ENCODE measurements at regions not wholly inside any gene's neighbourhood (a gene's known extent, or its start where the extent isn't known, plus 50 kb on each side); places are given as distances from the start of the nearest gene placed in this dataset.

DNA sequence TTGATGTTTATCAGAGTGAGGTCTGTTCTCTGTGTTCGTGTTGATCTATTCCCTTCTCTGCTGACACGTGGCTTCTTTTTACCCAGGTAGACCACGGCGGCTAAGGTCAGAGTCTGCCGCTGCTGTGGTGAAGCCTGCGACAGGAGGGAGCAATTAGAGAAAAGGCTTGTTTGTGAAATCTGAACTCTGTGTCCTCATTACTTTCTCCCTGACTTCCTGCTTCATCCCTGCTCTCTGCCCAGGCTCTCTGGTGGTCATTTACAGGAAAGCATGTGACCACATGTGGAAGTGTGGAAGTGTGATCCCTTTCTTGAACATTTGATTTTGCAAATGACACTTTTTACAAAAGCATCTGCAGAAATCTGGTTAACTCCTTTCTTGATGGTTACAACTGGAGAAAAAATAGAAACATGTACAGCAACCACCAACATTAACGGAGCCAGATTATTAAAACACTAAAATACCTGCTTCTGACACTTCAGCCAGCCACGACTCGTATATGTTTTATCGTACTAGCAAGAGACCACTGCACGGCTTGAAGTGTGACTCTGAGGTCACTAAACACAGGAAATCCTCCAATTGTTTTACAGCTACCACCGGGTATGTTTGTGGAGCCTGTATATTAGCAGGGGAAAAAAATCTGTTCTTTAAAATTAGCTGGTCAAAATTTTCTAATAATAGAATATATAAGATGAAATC is 388.6 kb upstream of the TMPO start:
- H3K36me3 ChIP-seq: no peaks in the 10 kb centered on the region
- no peak for DNase-seq (ENCODE audit: low spot score in 2 of 2)
- H3K4me1 ChIP-seq: no peaks in the 10 kb centered on the region
- no peak overlapping the region for H3K27ac ChIP-seq
- no peaks in the 10 kb centered on the region for H3K27me3 ChIP-seq
- no peak overlapping the region for H3K4me3 ChIP-seq
- TF ChIP-seq, protein P1, sequence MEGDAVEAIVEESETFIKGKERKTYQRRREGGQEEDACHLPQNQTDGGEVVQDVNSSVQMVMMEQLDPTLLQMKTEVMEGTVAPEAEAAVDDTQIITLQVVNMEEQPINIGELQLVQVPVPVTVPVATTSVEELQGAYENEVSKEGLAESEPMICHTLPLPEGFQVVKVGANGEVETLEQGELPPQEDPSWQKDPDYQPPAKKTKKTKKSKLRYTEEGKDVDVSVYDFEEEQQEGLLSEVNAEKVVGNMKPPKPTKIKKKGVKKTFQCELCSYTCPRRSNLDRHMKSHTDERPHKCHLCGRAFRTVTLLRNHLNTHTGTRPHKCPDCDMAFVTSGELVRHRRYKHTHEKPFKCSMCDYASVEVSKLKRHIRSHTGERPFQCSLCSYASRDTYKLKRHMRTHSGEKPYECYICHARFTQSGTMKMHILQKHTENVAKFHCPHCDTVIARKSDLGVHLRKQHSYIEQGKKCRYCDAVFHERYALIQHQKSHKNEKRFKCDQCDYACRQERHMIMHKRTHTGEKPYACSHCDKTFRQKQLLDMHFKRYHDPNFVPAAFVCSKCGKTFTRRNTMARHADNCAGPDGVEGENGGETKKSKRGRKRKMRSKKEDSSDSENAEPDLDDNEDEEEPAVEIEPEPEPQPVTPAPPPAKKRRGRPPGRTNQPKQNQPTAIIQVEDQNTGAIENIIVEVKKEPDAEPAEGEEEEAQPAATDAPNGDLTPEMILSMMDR (IDR thresholded peaks at IDR 0.05): no peak
- no peaks in the 10 kb centered on the region for H3K9me3 ChIP-seq
- intact Hi-C loops (cut with DNase I): no loop called here

DNA sequence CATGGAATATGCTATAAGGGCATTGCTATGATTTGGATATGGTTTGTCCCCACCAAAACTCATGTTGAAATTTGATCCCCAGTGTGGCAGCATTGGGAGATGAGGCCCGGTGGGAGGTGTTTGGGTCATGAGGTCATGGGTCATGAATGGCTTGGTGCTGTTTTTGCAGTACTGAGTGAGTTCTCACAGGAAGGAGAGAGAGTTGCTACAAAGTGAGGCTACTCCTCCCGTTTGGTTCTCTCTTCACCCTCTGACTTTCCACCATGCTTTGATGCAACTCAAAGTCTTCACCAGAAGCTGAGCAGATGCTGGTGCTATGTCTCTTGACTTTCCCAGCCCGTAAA is 388.1 kb upstream of the TMPO start:
- H3K27me3 ChIP-seq: no peaks in the 10 kb centered on the region
- no peak overlapping the region for H3K27ac ChIP-seq
- no peaks in the 10 kb centered on the region for H3K9me3 ChIP-seq

DNA sequence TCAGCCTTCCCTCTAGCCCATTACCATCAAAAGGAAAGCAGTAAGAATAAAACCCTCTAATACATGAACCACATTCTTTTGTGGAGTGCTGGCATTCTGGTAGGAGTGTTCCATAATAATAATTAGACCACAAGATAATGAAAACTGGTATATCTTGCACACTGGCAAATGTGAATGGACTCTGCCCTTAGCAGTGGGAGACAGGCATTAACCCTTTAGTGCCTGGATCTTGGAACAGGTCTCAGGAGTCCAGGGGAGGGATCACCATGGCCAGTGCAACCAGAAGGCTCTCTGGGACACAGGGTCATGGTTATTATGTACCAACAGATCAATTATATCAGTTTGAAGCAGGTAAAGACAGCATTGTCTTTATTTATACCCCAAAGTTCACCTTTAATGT is 387.5 kb upstream of the TMPO start:
- Histone ChIP-seq H3K27ac (no peak overlapping the region), H3K4me3 (no peak overlapping the region), H3K36me3 (no peaks in the 10 kb centered on the region), H3K9me3 (no peaks in the 10 kb centered on the region), H3K27me3 (no peaks in the 10 kb centered on the region), H3K4me1 (no peaks in the 10 kb centered on the region)
- TF ChIP-seq, protein P1 (IDR thresholded peaks at IDR 0.05): no peak
- DNase-seq (ENCODE audit: low spot score in 2 of 2): no peak
- intact Hi-C loops (cut with DNase I): no loop called here

More for the DNA sequence above, 388.1 kb upstream of the TMPO start:
- TF ChIP-seq, protein P1 (IDR thresholded peaks at IDR 0.05): no peak
- intact Hi-C loops (cut with DNase I): no loop called here
- H3K36me3 ChIP-seq: no peaks in the 10 kb centered on the region
- DNase-seq (ENCODE audit: low spot score in 2 of 2): no peak
- H3K4me3 ChIP-seq: no peak overlapping the region
- no peaks in the 10 kb centered on the region for H3K4me1 ChIP-seq

DNA sequence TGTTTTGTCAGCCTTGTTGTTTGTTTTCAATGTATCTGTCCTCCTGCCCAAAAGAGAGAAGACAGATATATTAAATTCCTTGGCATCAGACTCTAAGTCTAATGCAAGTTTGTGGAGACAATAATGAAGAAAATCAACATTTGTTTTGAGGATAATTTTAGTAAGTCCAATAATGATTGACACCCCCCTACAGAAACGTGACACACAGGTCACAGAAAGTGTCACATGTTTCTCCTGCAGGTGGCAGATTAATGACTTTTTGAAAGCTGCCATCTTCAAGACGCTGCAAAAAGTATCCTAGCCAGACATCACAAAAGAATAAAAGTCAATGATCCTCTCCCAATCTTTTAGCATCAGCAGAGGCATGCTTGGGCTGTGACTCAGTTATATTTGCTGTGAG is 378.8 kb upstream of the TMPO start:
- TF ChIP-seq, protein P1 (IDR thresholded peaks at IDR 0.05): no peak
- Histone ChIP-seq H3K36me3 (no peaks in the 10 kb centered on the region), H3K9me3 (no peaks in the 10 kb centered on the region), H3K27me3 (no peaks in the 10 kb centered on the region), H3K4me3 (no peak overlapping the region), H3K4me1 (no peaks in the 10 kb centered on the region), H3K27ac (no peak overlapping the region)
- intact Hi-C loops (cut with DNase I): no loop called here
- DNase-seq (ENCODE audit: low spot score in 2 of 2): no peak

DNA sequence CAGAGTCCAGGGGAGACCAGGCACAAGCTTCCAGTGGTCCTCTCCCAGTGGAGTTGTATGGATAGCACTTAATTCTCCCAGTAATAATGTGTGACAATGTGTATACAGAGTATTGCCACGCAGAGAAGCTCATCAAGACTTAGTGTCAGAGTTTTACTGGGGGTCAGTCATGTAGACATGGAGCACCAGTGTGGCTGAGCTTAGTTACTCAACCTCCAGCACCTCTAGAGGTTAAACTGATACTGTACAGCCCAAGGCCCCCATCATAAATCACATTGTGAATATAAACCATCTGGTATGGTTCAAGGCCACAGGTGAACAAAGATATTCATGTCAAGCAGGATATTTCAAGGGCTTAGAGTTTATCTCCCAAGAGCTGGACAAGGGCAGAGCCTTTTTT is 378.1 kb upstream of the TMPO start:
- Histone ChIP-seq H3K4me1 (no peaks in the 10 kb centered on the region), H3K27ac (no peak overlapping the region), H3K36me3 (no peaks in the 10 kb centered on the region), H3K27me3 (no peaks in the 10 kb centered on the region), H3K4me3 (no peak overlapping the region), H3K9me3 (no peaks in the 10 kb centered on the region)
- intact Hi-C loops (cut with DNase I): no loop called here
- TF ChIP-seq, protein P1 (IDR thresholded peaks at IDR 0.05): no peak
- DNase-seq (ENCODE audit: low spot score in 2 of 2): no peak

DNA sequence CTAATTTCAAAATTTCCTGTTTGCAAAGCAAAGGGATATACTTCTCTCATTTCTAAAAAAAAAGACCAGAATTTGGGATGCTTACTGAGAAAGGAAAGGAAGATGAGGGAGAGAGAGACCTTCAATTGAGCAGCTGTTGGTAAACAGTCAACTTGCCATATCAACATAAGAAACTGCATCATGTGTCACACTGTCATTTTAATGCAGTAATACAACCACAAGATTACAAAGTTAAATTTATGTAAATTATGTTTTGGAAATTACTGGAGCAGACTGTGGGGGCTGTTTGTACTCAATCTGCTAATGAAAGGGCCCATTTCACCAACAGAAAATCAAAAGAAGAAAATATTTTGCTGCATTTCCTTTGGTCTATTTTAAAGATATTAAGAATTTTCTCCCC is 370.4 kb upstream of the TMPO start:
- no peak for DNase-seq (ENCODE audit: low spot score in 2 of 2)
- H3K27me3 ChIP-seq: no peaks in the 10 kb centered on the region
- H3K4me1 ChIP-seq: no peaks in the 10 kb centered on the region
- TF ChIP-seq, protein P1 (IDR thresholded peaks at IDR 0.05): no peak
- intact Hi-C loops (cut with DNase I): no loop called here
- no peak overlapping the region for H3K27ac ChIP-seq
- H3K9me3 ChIP-seq: no peaks in the 10 kb centered on the region
- H3K36me3 ChIP-seq: no peaks in the 10 kb centered on the region
- no peak overlapping the region for H3K4me3 ChIP-seq
